WTC11 (cell line): ENCODE measurements at regions not wholly inside any gene's neighbourhood (a gene's known extent, or its start where the extent isn't known, plus 50 kb on each side); places are given as distances from the start of the nearest gene placed in this dataset.

Experiments
- ATAC-seq: fragments of 200-7000 bp; cut with Tn5 transposase; 2 replicates; pipeline ENCODE4 v1.10.0; 2021; ENCODE audit warnings: mild to moderate bottlenecking, moderate library complexity
- CTCF ChIA-PET: fragments of 300-600 bp; sonication (Branson Sonifier 250); formaldehyde crosslinking; loops from one replicate; lab custom pipeline; 2021; ENCODE audit warnings: antibody characterized with exemption; lab: Charles Lee
- POLR2A ChIA-PET: fragments of 350-600 bp; sonication (Branson Sonifier 250); formaldehyde crosslinking; loops from one replicate; lab custom pipeline; 2021; ENCODE audit warnings: antibody characterized with exemption; lab: Charles Lee
- DNase-seq: peaks from one replicate; pipeline ENCODE4 v3.0.0; 2021; ENCODE audit warnings: low spot score
- H3K27ac Mint-ChIP-seq: 2 replicates; pipeline ENCODE4 v1.8.0; 2021; ENCODE audit warnings: mixed read lengths
- H3K27me3 Mint-ChIP-seq: 2 replicates; pipeline ENCODE4 v1.8.0; 2021; ENCODE audit warnings: low read depth, mild to moderate bottlenecking, moderate library complexity, mixed read lengths
- H3K36me3 Mint-ChIP-seq: 2 replicates; pipeline ENCODE4 v1.8.0; 2021; ENCODE audit warnings: mixed read lengths
- H3K4me1 Mint-ChIP-seq: 2 replicates; pipeline ENCODE4 v1.8.0; 2022; ENCODE audit warnings: mixed read lengths
- H3K4me3 Mint-ChIP-seq: 2 replicates; pipeline ENCODE4 v1.8.0; 2021; ENCODE audit warnings: mild to moderate bottlenecking, moderate library complexity, mixed read lengths
- H3K9me3 Mint-ChIP-seq: 2 replicates; pipeline ENCODE4 v1.8.0; 2021; ENCODE audit warnings: mixed read lengths
- AFF4 ChIP-seq: sonication (generic); formaldehyde crosslinking; IDR thresholded peaks from 2 replicates; pipeline ENCODE4 v1.8.1; 2023; ENCODE audit warnings: mild to moderate bottlenecking, missing genetic modification reagents, borderline replicate concordance
- ELF4 ChIP-seq: sonication (generic); formaldehyde crosslinking; IDR thresholded peaks from 2 replicates; pipeline ENCODE4 v1.8.1; 2022; ENCODE audit warnings: low read depth, mild to moderate bottlenecking, moderate library complexity, missing genetic modification reagents
- ERG ChIP-seq: fragments of 250-450 bp; sonication (Bioruptor Pico); IDR thresholded peaks from 2 replicates; pipeline ENCODE4 v1.8.0; 2021; ENCODE audit warnings: mild to moderate bottlenecking
- ESRRA ChIP-seq: sonication (generic); formaldehyde crosslinking; IDR thresholded peaks from 2 replicates; pipeline ENCODE4 v1.8.1; 2022; ENCODE audit warnings: mild to moderate bottlenecking, missing genetic modification reagents, borderline replicate concordance
- HMGXB4 ChIP-seq: sonication (generic); formaldehyde crosslinking; IDR thresholded peaks from 2 replicates; pipeline ENCODE4 v1.8.1; 2023; ENCODE audit warnings: mild to moderate bottlenecking, moderate library complexity, missing genetic modification reagents
- JAZF1 ChIP-seq: fragments of 250-450 bp; sonication (Bioruptor Pico); IDR thresholded peaks from 2 replicates; pipeline ENCODE4 v1.9.0; 2021; ENCODE audit warnings: moderate library complexity, mild to moderate bottlenecking, inconsistent platforms
- MAX ChIP-seq: sonication (generic); formaldehyde crosslinking; IDR thresholded peaks from 2 replicates; pipeline ENCODE4 v1.8.0; 2022; ENCODE audit warnings: mild to moderate bottlenecking, missing genetic modification reagents
- RELA ChIP-seq: sonication (generic); formaldehyde crosslinking; IDR thresholded peaks from 2 replicates; pipeline ENCODE4 v1.8.1; 2022; ENCODE audit warnings: missing genetic modification reagents, mild to moderate bottlenecking, borderline replicate concordance
- RORB ChIP-seq: fragments of 250-450 bp; sonication (Bioruptor Pico); IDR thresholded peaks from 2 replicates; pipeline ENCODE4 v1.9.0; 2021; ENCODE audit warnings: mild to moderate bottlenecking
- SMAD4 ChIP-seq: sonication (generic); formaldehyde crosslinking; IDR thresholded peaks from 2 replicates; pipeline ENCODE4 v1.8.0; 2022; ENCODE audit warnings: mild to moderate bottlenecking, missing genetic modification reagents
- ZNF263 ChIP-seq: sonication (generic); formaldehyde crosslinking; IDR thresholded peaks from 2 replicates; pipeline ENCODE4 v1.8.1; 2022; ENCODE audit warnings: low read depth, mild to moderate bottlenecking, moderate library complexity, missing genetic modification reagents
- ZNF423 ChIP-seq: fragments of 250-450 bp; sonication (Bioruptor Pico); IDR thresholded peaks from 2 replicates; pipeline ENCODE4 v2.1.2; 2022; ENCODE audit warnings: mild to moderate bottlenecking, moderate library complexity
- TF ChIP-seq, protein P1 (sequence below): sonication (generic); formaldehyde crosslinking; IDR thresholded peaks from 2 replicates; pipeline ENCODE4 v1.8.0; 2023; ENCODE audit warnings: mild to moderate bottlenecking, missing genetic modification reagents
- TF ChIP-seq, protein P2 (sequence below): sonication (generic); formaldehyde crosslinking; IDR thresholded peaks from 2 replicates; pipeline ENCODE4 v1.8.1; 2023; ENCODE audit warnings: mild to moderate bottlenecking, missing genetic modification reagents
- TF ChIP-seq, protein P3 (sequence below): sonication (generic); formaldehyde crosslinking; IDR thresholded peaks from 2 replicates; pipeline ENCODE4 v1.8.1; 2022; ENCODE audit warnings: low read depth, missing genetic modification reagents, borderline replicate concordance

- TF ChIP-seq AFF4 (CRISPR knock-in tag) (no peak), SMAD4 (CRISPR knock-in tag) (no peak), RORB (CRISPR knock-in tag) (no peak), HMGXB4 (CRISPR knock-in tag) (no peak), ELF4 (no peak), ESRRA (CRISPR knock-in tag) (no peak)
- TF ChIP-seq, protein P1, sequence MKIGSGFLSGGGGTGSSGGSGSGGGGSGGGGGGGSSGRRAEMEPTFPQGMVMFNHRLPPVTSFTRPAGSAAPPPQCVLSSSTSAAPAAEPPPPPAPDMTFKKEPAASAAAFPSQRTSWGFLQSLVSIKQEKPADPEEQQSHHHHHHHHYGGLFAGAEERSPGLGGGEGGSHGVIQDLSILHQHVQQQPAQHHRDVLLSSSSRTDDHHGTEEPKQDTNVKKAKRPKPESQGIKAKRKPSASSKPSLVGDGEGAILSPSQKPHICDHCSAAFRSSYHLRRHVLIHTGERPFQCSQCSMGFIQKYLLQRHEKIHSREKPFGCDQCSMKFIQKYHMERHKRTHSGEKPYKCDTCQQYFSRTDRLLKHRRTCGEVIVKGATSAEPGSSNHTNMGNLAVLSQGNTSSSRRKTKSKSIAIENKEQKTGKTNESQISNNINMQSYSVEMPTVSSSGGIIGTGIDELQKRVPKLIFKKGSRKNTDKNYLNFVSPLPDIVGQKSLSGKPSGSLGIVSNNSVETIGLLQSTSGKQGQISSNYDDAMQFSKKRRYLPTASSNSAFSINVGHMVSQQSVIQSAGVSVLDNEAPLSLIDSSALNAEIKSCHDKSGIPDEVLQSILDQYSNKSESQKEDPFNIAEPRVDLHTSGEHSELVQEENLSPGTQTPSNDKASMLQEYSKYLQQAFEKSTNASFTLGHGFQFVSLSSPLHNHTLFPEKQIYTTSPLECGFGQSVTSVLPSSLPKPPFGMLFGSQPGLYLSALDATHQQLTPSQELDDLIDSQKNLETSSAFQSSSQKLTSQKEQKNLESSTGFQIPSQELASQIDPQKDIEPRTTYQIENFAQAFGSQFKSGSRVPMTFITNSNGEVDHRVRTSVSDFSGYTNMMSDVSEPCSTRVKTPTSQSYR (CRISPR knock-in tag): no peak
- TF ChIP-seq, protein P2, sequence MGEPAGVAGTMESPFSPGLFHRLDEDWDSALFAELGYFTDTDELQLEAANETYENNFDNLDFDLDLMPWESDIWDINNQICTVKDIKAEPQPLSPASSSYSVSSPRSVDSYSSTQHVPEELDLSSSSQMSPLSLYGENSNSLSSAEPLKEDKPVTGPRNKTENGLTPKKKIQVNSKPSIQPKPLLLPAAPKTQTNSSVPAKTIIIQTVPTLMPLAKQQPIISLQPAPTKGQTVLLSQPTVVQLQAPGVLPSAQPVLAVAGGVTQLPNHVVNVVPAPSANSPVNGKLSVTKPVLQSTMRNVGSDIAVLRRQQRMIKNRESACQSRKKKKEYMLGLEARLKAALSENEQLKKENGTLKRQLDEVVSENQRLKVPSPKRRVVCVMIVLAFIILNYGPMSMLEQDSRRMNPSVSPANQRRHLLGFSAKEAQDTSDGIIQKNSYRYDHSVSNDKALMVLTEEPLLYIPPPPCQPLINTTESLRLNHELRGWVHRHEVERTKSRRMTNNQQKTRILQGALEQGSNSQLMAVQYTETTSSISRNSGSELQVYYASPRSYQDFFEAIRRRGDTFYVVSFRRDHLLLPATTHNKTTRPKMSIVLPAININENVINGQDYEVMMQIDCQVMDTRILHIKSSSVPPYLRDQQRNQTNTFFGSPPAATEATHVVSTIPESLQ (CRISPR knock-in tag): no peak
- TF ChIP-seq, all 79 proteins: peak for 0
These were observed 133.4 kb downstream of the ACTL7B start (continued) for GRCh38 chr9:108722396-108722795.

GRCh38 chr9:108720191-108720642 lies 135.6 kb downstream of the ACTL7B start:
- DNase-seq (no peak), ATAC-seq (no peak)
- no peaks in the 10 kb centered on the region for H3K27me3 Mint-ChIP-seq
- no peaks in the 10 kb centered on the region for H3K4me1 Mint-ChIP-seq
- peaks cover 18% of the 10 kb centered on the region for H3K9me3 Mint-ChIP-seq
- POLR2A ChIA-PET: no interaction called here
- no peak overlapping the region for H3K27ac Mint-ChIP-seq
- no peaks in the 10 kb centered on the region; the same call in 1 of the 2 replicates for H3K36me3 Mint-ChIP-seq
- TF ChIP-seq RELA (CRISPR knock-in tag): no peak
- no peak for TF ChIP-seq ERG (CRISPR knock-in tag)
- TF ChIP-seq, protein P3, sequence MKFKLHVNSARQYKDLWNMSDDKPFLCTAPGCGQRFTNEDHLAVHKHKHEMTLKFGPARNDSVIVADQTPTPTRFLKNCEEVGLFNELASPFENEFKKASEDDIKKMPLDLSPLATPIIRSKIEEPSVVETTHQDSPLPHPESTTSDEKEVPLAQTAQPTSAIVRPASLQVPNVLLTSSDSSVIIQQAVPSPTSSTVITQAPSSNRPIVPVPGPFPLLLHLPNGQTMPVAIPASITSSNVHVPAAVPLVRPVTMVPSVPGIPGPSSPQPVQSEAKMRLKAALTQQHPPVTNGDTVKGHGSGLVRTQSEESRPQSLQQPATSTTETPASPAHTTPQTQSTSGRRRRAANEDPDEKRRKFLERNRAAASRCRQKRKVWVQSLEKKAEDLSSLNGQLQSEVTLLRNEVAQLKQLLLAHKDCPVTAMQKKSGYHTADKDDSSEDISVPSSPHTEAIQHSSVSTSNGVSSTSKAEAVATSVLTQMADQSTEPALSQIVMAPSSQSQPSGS (CRISPR knock-in tag): no peak
- TF ChIP-seq ZNF263: no peak
- TF ChIP-seq JAZF1 (CRISPR knock-in tag): no peak
- no peak for TF ChIP-seq MAX (CRISPR knock-in tag)
- no peak for TF ChIP-seq ZNF423
- CTCF ChIA-PET: no interaction called here
- H3K4me3 Mint-ChIP-seq: no peak overlapping the region
